ENCODE measurements at regions not wholly inside any gene's neighbourhood (a gene's known extent, or its start where the extent isn't known, plus 50 kb on each side); places are given as distances from the start of the nearest gene placed in this dataset.

DNA sequence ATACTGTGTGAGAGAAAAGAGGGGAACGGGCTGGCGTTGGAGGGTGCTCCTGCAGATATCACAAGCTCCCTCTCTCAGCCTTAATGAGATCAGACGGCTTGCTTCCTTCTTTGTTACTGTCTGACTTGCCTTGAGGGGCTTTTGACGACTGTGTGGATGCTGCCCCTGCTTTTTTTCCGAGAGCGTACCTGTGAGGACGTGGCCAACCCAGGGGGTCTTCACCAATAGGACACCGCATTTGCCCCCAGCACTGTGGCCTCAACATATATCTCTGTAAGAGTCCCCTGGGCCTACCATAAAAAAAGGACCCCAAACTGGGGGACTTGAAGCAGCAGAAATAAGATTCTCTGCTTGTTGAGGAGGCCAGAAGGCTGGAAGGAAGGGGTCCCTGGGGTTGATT is 143.9 kb downstream of the SHOX start:
- Histone ChIP-seq H3K4me3 (no peak overlapping the region), H3K4me1 (no peaks in the 10 kb centered on the region), H3K36me3 (no peaks in the 10 kb centered on the region), H3K27me3 (peaks cover 0 to 5% of the 10 kb centered on the region in 2 donors), H3K9me3 (peaks cover 0 to 9% of the 10 kb centered on the region in 2 donors), H3K27ac (no peak overlapping the region)
- intact Hi-C loops (cut with DNase I; ENCODE audit: low total_unique reads) = no loop called here
- TF ChIP-seq, protein P1, sequence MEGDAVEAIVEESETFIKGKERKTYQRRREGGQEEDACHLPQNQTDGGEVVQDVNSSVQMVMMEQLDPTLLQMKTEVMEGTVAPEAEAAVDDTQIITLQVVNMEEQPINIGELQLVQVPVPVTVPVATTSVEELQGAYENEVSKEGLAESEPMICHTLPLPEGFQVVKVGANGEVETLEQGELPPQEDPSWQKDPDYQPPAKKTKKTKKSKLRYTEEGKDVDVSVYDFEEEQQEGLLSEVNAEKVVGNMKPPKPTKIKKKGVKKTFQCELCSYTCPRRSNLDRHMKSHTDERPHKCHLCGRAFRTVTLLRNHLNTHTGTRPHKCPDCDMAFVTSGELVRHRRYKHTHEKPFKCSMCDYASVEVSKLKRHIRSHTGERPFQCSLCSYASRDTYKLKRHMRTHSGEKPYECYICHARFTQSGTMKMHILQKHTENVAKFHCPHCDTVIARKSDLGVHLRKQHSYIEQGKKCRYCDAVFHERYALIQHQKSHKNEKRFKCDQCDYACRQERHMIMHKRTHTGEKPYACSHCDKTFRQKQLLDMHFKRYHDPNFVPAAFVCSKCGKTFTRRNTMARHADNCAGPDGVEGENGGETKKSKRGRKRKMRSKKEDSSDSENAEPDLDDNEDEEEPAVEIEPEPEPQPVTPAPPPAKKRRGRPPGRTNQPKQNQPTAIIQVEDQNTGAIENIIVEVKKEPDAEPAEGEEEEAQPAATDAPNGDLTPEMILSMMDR (IDR thresholded peaks at IDR 0.05) = no peak
- TF ChIP-seq POLR2AphosphoS5 (IDR thresholded peaks at IDR 0.05) = no peak
- TF ChIP-seq POLR2A (IDR thresholded peaks at IDR 0.05) = no peak
- no peak for DNase-seq (ENCODE audit: low spot score in 2 of 2)

DNA sequence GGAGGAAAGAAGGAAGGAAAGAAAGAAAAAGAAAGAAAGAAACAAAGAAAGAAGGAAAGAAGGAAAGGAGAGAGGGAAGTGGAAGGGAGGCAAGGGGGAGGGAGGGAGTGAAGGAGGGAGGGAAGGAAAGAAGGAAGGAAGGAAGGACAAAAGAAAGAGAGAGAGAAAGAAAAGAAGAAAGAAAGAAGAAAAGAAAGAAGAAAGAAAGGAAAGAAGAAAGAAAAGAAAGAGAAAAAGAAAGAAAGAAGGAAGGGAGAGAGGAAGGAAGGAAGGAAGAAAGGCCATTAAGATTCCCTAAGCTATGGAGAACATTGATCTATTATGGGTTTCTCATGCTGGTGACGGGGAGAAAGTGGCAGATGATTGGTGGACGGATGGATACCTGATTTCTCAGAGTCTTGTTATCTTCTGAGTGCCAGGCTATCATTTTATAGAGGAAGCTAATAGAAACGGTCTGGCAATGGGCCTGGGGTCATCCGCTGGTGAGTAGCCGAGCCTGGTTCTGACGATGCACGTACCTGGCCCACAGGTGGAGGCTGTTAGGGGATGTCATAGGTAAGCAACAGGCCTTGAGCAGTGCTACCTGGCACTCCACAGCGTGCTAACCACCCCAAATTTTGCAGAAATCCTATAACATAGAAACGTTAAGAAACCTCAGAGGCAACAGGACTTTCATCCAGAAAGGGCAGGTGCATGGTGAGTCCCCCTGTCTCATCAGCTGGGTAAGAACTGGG is 142.9 kb downstream of the SHOX start:
- intact Hi-C loops (cut with DNase I; ENCODE audit: low total_unique reads) = no loop called here
- H3K4me3 ChIP-seq = no peak overlapping the region
- no peak for DNase-seq (ENCODE audit: low spot score in 2 of 2)
- H3K27me3 ChIP-seq = peaks cover 0 to 6% of the 10 kb centered on the region in 2 donors
- H3K4me1 ChIP-seq = no peaks in the 10 kb centered on the region
- H3K9me3 ChIP-seq = peaks cover 0 to 9% of the 10 kb centered on the region in 2 donors
- H3K36me3 ChIP-seq = no peaks in the 10 kb centered on the region
- TF ChIP-seq POLR2AphosphoS5 (IDR thresholded peaks at IDR 0.05) (no peak), POLR2A (IDR thresholded peaks at IDR 0.05) (no peak)
- TF ChIP-seq, protein P1 (IDR thresholded peaks at IDR 0.05) = no peak
- H3K27ac ChIP-seq = no peak overlapping the region

DNA sequence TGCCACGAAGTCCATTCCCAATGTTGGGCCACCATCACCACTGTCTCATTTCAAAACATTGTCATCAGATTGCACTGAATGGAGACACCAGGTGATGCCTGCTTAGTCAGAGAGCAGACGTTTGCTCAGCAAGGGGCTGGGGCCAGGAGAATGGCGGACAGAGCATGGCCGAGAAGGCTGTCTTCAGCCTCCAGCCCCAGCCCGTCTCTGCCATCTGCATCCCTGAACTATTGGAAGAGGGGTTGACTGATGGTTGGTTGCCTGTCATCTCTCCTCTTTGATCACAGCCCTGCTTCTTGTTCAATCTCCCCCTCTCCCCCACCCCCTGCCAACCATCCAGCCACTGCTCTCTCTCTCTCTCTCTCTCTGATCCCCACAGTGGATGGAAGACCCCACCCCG is 140.9 kb downstream of the SHOX start:
- H3K27me3 ChIP-seq = peaks cover 0 to 6% of the 10 kb centered on the region in 2 donors
- no peak overlapping the region for H3K27ac ChIP-seq
- H3K4me1 ChIP-seq = no peaks in the 10 kb centered on the region
- TF ChIP-seq POLR2AphosphoS5 (IDR thresholded peaks at IDR 0.05) = no peak
- TF ChIP-seq, protein P1 (IDR thresholded peaks at IDR 0.05) = no peak
- no peak for TF ChIP-seq POLR2A (IDR thresholded peaks at IDR 0.05)
- no peak overlapping the region for H3K4me3 ChIP-seq
- peaks cover 0 to 9% of the 10 kb centered on the region in 2 donors for H3K9me3 ChIP-seq
- no peaks in the 10 kb centered on the region for H3K36me3 ChIP-seq
- intact Hi-C loops (cut with DNase I; ENCODE audit: low total_unique reads) = no loop called here
- no peak for DNase-seq (ENCODE audit: low spot score in 2 of 2)

DNA sequence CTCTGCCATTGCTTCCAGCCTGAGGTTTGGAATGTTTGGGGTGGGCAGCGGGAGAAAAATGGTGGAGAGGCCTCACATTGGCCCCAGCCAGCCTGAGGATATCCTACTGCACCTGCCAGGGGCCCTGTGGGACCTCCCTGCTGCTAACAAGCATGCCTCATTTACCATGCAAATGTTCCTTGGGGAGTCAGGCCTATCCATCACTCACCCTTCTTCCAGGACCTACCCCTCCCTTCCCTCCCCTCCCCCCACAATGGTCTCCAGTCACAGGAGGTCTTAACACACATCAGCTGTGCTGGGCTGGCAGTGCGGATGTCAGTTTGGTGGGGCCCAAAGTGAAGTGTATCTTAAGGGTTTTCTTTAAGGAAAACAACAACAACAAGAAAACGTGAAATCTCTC is 139.2 kb downstream of the SHOX start:
- intact Hi-C loops (cut with DNase I; ENCODE audit: low total_unique reads) = no loop called here
- Histone ChIP-seq H3K27ac (no peak overlapping the region), H3K4me3 (no peak overlapping the region), H3K9me3 (peaks cover 0 to 9% of the 10 kb centered on the region in 2 donors), H3K27me3 (peaks cover 0 to 6% of the 10 kb centered on the region in 2 donors), H3K4me1 (no peaks in the 10 kb centered on the region), H3K36me3 (no peaks in the 10 kb centered on the region)
- TF ChIP-seq POLR2AphosphoS5 (IDR thresholded peaks at IDR 0.05) = no peak
- no peak for TF ChIP-seq POLR2A (IDR thresholded peaks at IDR 0.05)
- TF ChIP-seq, protein P1 (IDR thresholded peaks at IDR 0.05) = no peak
- no peak for DNase-seq (ENCODE audit: low spot score in 2 of 2)

DNA sequence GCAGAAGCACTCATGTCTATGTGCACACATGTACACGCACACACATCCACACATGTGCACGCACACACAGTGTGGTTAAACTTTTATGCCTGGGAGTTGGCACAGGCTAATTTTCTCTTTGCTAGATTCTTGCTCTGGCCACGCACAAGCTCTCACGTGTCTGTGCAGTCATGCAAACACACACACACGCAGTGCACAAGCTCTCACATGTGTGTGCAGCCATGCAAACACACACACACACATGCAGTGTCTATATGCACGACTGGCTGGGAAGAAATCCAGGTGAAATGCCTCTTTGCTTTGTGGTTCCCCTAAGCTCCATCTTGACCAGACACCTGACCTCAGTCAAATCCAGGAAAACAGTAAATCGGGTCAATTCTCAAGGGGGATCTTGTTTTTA is 138.0 kb downstream of the SHOX start:
- Histone ChIP-seq H3K4me1 (no peaks in the 10 kb centered on the region), H3K36me3 (no peaks in the 10 kb centered on the region), H3K27me3 (peaks cover 0 to 6% of the 10 kb centered on the region in 2 donors), H3K9me3 (peaks cover 0 to 6% of the 10 kb centered on the region in 2 donors), H3K27ac (no peak overlapping the region), H3K4me3 (no peak overlapping the region)
- intact Hi-C loops (cut with DNase I; ENCODE audit: low total_unique reads) = no loop called here
- TF ChIP-seq POLR2AphosphoS5 (IDR thresholded peaks at IDR 0.05) (no peak), POLR2A (IDR thresholded peaks at IDR 0.05) (no peak)
- TF ChIP-seq, protein P1 (IDR thresholded peaks at IDR 0.05) = no peak
- no peak for DNase-seq (ENCODE audit: low spot score in 2 of 2)

Measured in breast epithelium (tissue), 4 donors.